ENCODE measurements at regions not wholly inside any gene's neighbourhood (a gene's known extent, or its start where the extent isn't known, plus 50 kb on each side); places are given as distances from the start of the nearest gene placed in this dataset.
A peak's percentile ranks its signal among the peaks of the same experiment; 100 is the strongest.
"Not testable (repeated sequence)": the region's sequence is repeated elsewhere in the genome, so short reads cannot be mapped to it uniquely, and the experiment has no call there.

DNA sequence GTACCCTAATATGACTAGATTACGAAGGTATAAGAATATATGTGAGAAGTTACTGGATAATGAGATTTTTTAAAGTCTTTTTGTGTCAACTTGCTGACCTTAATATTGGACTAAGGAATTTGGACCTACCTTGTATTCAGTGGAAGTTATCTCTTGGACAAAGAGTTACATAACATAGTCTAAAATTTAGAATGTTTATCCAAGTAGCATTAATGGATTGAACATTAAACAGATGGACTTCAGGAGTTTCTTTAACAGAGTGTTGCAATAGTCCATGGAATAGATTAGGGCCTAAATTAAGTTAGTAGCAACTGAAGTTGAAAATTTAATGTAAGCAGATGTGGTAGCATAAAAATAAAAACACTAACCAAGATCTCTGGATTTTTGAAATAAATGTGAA, 266.4 kb downstream of the PYDC2 start:
- DNase-seq (ENCODE audit: low read depth, low spot score): no peak
- H3K27ac ChIP-seq: no peak overlapping the region

DNA sequence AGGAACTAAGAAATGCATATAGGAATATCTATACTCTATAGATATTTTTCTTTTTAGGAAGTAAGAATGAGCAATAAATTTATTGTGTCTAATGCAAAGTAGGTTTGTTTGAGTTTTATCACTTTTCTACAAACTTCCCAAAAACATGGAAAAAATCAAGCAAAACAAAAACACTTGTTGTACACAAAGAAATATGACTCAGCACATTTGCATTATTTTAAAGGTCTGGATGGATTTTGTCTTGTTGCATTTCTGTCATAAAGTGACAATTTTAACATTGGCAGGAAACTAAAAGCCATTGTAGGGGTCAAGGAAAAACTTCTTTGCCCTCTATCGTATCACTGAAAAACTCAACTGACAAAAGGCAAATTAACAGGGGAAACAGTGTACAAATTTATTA, 267.2 kb downstream of the PYDC2 start:
- H3K27ac ChIP-seq: no peak overlapping the region
- DNase-seq (ENCODE audit: low read depth, low spot score): no peak

DNA sequence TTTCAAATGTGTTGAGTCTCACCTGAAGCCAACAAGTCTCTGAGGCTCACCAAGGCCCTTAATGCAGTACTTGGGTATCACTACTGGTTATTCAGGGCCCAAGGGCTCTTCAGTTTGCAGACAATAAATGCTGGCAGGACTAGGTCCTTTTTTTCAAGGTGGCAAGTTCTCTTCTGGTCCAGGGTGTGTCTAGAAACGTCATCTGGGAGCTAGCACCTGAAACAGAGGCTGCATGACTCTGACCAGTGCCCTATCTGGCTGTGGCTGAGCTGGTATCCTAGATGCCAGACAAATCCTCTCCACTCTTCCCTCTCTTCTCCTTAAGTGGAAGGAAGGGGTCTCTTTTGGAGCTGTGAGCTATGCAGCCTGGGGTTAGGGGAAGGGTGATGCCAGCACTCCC, 276.8 kb downstream of the PYDC2 start:
- no peak for DNase-seq (ENCODE audit: low read depth, low spot score)
- no peak overlapping the region for H3K27ac ChIP-seq

DNA sequence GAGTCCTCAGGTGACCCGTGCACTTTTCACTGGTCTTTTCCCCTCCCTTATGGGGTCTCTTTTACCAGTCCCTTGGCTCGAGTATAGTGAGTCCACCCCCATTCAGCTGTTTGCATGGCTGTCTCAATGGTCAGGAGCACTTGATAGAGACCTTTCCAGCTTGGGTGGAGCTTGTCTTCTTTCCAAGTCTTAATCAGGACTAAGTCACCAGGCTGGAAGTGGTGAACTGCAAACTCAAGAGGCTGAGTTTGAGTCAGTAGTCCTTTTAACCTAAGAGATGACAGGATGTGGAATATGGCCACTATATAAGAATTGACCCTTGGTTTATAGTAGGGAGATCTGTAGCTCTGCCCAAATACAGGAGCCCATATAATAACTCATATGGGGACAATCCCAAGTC, 279.7 kb downstream of the PYDC2 start:
- H3K27ac ChIP-seq: no peak overlapping the region
- no peak for DNase-seq (ENCODE audit: low read depth, low spot score)

DNA sequence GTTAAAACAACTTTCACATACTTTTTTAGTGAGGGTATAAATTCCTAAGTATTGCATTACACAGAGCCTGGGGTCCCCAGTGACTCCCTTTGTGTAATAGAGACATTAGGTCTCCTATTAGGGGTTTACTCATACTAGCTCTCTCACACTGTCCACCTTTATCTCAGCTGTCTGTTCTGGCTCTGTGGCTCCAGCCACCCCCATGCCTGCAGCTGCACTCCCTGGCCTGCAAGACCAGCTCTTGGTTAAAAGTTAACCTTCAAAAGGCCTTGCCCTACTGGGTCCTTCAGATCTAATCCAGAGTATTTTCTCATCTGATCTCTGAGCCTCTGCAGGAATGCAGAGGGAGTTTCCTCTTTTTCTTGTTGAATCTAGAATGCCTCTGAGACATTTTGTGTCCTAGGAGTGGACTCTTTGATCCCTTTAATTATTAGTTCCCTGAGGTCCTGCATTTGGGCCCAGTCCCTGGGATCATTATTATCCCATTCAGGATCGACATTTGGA, 280.9 kb downstream of the PYDC2 start:
- DNase-seq (ENCODE audit: low read depth, low spot score); H3K27ac ChIP-seq: not testable (repeated sequence)

DNA sequence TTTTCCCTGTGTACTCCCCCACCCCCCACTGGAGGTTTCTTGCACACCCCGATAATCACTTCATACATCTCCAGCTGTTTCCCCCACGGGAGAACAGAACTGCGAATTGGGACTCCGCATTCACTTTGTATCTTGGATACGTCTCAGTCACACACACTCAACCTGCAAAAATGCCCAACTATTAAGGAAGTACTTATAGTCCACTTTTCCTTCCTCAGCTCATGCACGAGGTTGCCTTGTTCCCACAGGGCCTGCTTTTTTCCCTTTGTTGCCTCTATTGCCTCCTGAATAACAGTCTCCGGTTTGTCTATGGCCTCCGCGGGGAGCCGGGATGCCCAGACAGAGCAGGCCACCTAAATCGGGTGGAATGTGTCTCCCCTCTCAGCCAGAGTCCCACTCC, 282.3 kb downstream of the PYDC2 start:
- DNase-seq (ENCODE audit: low read depth, low spot score): no peak
- H3K27ac ChIP-seq: no peak overlapping the region

DNA sequence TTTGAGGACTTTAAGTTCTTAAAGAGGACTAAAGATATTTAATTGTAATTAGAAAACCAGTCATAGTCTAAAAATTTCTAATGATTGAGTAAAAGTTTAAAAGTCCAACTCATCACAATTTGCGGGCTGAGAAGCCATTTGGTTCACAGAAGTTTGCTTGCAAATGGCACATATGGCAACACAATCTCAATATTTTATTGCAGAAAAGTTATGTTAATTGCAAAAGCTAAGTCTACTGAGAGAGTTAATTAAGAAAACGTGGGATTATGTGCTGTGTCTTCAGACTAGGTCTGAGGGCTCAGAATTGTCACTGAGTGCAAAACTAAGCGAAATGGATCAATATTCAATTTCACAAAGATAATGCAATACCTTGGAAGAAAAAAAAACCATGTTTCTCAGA, 289.7 kb downstream of the PYDC2 start:
- no peak overlapping the region for H3K27ac ChIP-seq
- DNase-seq (ENCODE audit: low read depth, low spot score): no peak

DNA sequence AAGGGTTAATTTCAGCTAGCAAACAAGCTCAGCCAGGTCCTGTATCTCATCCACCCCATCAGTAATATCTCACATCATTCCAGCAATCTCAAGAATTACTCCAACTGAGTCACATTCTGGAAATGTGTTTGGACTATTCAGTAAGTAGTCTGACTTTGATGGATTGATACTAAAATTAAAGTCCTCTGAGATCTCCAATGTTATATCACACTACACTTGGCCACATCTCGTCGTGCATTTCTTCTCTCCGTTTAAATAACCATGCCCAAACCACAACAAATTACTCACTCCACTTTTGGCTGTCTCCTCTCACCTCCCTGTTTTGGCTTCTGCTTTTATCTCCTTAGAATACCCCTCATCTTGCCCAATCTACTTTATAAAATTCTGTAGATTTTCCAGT, 292.2 kb downstream of the PYDC2 start:
- no peak overlapping the region for H3K27ac ChIP-seq
- DNase-seq (ENCODE audit: low read depth, low spot score): no peak

DNA sequence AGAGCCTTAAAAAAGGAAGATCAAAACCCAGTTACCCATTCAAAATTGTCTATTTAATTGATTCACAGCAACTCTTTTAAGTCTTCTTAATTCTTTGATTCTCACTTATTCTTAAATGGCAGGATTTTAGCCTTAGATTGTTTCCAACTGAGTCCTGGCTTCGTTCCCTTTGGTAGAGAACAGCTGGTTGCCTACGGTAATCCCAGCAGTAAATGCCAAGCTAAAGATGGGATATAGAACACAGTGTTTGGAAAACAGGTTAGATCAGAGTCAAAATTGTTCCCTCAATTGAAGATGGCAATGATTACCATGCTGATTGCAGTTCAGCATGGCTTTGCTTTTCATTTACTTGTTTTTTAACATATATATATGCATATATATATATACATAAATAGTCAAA, 300.9 kb downstream of the PYDC2 start:
- DNase-seq (ENCODE audit: low read depth, low spot score): no peak
- peak overlapping the region; percentile 42 for H3K27ac ChIP-seq

DNA sequence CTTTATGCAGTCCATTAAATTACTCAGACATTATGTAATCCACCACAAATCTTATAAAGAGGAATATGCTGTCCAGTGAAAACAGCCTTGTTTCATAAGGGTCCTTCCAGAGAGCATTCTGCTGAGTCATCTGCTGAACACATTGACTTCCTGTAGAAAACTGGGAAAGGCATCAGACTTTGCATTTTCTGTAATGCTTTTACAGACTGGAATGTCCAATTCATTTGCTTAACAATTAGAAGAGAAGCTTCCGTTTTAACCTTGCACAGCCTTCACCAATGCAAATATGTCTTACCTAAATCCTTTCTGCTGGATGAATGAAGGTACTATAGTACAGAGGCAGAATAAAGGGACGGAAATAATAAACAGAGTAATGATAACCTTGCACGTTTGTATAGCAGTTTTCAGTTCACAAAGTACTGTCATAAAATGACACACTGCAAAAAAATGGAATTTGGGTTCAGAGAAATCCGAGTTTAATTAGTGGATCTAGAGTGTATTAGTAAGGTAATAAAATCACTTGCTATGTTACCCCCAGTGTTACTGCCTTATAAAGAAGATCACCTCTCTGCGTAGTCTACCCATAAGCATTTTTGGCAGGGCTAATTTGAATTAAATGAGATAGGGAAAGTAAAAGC, 301.5 kb downstream of the PYDC2 start:
- DNase-seq (ENCODE audit: low read depth, low spot score): no peak
- peak overlapping the region; percentile 42 for H3K27ac ChIP-seq

DNA sequence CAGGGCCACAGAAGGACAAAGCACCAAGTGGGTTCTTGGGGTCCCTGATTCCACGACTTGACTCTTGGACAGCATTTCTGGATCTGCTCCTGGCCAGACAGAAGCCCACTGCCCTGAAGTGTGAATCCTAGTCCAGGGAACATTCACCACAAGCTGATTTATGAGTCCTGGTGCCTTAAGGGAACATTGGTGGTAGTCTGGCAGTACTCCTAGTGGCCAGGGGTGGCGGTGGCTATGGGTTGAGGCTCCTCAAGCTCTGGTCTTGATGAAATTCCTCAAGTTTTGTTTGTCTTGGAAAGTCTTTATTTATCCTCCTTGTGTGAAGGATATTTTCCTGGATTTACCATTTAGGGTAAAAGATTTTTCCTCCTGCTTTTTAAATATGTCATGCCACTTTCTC, 307.5 kb downstream of the PYDC2 start:
- no peak for DNase-seq (ENCODE audit: low read depth, low spot score)

DNA sequence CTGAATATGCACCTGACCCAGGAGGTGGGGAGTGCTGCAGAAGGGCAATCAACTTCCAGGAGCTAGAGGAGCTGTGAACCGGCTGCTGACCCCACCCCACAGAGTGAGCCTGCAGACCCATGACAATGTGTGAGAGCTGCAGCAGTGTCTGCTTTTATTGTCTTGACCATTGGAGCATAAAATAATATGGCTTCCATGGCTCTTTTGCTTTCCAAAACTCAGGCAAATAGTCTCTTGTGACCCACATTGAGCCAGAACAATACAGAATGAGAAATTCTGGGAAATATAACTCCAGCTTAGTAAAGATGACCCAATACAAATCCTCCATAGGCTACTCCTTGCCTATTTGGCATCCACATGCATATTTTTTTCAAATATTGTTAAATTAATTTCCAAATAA, 309.6 kb downstream of the PYDC2 start:
- DNase-seq (ENCODE audit: low read depth, low spot score): no peak
- H3K27ac ChIP-seq: no peak overlapping the region

More for the DNA sequence above, 307.5 kb downstream of the PYDC2 start:
- H3K27ac ChIP-seq: no peak overlapping the region

DNA sequence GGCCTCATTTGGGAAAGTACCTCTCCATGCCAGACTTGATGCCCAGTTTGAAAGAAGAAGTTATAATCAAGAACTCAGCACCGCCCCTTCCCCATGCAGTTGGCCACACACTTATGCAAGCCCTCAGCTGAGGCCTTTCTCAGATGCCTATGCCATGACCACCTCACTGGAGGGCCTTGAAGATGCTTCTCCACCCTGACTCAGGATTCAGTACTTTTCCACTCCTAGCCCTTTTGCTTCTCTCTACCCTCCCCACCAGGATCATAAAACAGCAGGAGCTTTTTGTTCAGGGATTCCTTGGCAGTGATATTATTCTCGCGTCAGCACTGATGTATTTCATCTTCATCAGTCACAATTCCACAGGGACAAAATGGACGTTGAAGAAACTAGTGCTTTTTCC, 313.5 kb downstream of the PYDC2 start:
- DNase-seq (ENCODE audit: low read depth, low spot score): no peak
- H3K27ac ChIP-seq: peak overlapping the region; percentile 89

DNA sequence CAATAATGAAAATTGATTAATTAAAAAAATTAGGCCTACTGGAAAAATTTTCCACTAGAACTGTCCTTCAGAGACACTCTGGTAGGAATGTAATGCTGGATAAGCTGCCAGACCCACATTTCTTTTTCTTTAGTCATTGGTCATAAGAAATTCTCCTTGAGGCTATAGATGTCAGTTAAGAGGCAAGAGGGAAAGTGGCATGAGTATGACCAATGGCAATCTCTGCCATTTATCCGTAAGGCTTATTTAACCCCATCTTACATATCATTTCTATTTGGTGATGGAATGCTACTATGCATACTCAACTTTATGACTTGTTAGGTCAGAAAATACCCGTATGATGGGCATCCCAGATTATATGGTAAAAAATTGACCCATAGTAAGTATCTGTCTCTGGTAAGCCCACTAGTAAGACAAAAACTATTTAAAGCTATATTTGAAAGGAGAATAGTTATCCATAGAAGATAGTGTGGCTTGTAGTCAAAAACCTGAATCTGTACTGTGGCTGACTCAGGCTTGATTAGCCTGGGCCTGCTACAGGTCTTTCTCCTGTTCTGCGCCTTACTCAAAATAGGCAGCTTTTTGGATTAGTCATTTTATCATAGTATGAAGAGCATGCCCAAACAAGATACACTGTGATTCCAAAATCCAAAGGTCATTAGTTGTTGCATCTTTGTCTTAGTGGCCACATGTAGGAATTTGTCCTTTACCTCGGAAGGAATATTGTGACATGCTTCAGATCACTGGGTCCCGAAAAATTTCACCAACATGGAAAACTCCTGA, 314.7 kb downstream of the PYDC2 start:
- peak overlapping the region; percentile 89 for H3K27ac ChIP-seq
- DNase-seq (ENCODE audit: low read depth, low spot score): peak; percentile 59

DNA sequence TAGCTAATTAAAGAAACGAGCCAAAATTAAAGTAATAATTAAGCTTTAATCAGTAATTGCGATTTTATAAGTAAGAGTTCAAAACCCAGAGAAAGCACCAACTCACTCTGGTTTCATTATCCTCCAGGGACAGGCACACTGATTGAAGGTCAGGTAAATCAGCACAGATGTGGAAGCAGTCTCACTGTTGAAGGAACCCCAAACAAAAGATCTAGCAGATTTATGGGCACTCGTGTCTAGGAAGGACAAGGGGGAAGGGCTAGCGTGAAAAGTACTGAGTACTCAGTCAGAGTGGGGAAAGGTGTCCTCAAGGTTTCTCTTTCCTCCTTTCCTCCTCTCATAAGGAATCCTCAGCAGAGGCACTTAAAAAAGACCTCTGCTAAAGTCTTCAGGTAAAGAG, 320.1 kb downstream of the PYDC2 start:
- no peak overlapping the region for H3K27ac ChIP-seq
- no peak for DNase-seq (ENCODE audit: low read depth, low spot score)

DNA sequence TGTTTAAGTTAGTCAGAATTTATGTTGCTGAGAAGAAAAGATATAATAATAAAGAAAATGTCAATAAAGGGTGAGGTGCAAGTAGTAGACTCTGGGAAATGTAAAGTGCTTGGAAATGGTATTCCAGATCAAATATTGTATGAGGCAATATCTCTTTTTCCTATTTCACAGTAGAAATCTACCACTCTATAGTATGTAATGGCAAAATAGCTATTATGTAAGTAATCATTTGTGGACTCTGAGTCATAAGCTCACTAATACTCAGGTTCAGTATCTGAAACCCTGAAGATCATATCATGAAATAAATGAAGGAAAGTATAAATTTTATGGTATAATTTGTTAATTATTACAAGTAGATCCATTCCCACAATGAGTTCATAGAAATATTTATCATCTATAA, 322.1 kb downstream of the PYDC2 start:
- no peak overlapping the region for H3K27ac ChIP-seq
- no peak for DNase-seq (ENCODE audit: low read depth, low spot score)

DNA sequence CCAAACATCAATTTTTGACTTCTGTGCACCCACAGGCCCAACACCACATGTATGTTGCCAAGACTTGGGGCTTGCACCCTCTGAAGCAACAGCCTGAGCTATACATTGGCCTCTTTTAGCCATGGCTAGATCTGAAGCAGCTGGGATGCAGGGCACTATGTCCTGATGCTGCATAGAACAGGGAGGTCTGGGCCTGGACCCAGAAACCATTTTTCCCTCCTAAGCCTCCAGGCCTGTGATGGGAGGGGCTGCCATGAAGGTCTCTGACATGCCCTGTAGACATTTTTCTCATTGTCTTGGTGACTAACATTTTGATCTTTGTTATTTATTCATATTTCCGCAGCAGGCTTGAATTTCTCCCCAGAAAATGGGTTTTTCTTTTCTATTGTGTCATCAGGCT, 330.0 kb downstream of the PYDC2 start:
- no peak for DNase-seq (ENCODE audit: low read depth, low spot score)
- no peak overlapping the region for H3K27ac ChIP-seq

DNA sequence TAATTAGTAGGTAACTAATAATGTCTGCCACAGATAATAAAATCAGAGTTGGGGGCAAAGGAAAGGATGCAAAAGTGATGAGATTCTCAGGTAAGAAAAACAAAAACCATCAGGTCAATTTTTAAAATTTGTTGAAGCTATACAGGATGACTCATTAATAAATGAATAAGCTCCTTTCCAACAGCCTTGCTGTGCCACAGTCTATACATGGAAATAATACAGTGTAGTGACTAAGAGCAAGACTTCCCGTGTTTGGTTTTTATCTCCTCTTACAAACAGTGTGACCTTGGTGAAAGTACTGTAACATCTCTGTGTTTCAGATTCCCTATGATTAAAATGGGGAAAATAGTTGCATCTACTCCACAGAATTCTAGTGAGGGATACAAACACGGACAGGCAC, 331.6 kb downstream of the PYDC2 start:
- no peak for DNase-seq (ENCODE audit: low read depth, low spot score)
- no peak overlapping the region for H3K27ac ChIP-seq

DNA sequence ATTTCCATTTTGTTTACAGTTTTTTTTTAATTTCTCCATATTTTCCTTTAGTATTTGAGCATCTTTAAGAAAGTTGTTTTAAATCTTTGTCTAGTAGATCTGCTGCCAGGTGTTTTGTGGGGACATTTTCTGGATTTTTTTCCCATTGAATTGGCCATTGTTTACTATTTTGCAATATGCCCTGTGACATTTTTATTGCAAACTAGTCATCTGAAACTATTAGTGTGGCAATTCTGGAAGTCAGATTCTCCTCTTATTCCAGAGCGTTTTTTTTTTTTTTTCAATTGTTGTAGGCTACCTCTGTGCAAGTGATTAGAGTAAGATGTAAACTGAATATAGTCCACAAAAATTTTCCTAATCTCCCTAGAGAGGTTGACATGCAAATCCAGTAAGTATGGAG, 334.2 kb downstream of the PYDC2 start:
- no peak overlapping the region for H3K27ac ChIP-seq
- DNase-seq (ENCODE audit: low read depth, low spot score): no peak

DNA sequence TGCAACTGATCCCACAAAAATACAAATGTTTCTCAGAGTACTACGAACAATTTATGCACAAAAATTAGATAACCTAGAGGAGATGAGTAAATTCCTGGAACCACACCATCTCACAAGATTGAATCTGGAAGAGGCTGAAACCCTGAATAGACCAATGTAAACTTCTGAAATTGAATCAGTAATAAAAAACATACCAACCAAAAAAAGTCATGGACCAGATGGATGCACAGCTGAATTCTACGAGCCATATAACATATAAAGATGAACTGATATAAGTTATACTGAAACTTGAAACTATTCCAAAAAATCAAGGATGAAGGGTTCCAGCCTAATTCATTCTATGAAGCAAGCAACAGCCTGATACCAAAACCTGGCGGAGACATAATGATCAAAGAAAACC, 336.3 kb downstream of the PYDC2 start:
- no peak overlapping the region for H3K27ac ChIP-seq
- no peak for DNase-seq (ENCODE audit: low read depth, low spot score)

DNA sequence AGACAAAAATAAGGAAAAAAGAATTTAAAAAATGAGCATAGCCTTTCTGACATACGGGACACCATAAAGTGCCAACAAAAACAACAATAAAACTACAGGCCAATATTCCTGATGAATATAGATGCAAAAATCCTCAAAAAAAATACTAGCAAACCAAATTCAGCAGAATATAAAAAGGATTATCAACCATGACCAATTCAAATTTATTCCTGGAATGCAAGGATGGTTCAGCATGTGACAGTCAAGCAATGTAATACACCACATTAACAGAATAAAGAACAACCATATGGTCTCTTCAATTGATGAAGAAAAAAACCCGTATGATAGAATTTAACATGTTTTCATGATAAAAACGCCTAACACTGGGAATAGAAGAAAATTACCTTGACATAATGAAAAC, 341.7 kb downstream of the PYDC2 start:
- H3K27ac ChIP-seq: no peak overlapping the region
- no peak for DNase-seq (ENCODE audit: low read depth, low spot score)

DNA sequence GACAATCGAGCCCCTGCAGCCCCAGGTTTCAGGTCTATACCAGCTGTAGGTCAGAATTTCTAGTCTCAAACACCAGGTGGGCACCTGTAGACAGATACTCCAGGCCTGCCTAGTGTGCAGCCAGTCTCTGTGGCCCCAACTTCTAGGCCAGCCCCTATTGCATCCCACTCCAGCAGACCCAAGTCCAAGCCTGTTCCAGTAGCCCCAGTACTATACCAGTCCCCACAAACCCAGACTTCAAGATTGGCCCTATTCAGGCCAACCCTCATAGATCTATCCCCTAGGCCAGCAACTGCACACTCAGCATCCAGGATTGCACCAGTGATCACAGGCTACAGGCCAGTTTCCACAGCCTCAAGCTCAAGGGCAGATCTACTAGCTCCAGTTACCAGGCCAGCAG, 344.0 kb downstream of the PYDC2 start:
- no peak overlapping the region for H3K27ac ChIP-seq
- no peak for DNase-seq (ENCODE audit: low read depth, low spot score)

Data from epithelial cell of prostate (primary cell).